GM06990 (cell line): ENCODE measurements at regions not wholly inside any gene's neighbourhood (a gene's known extent, or its start where the extent isn't known, plus 50 kb on each side); places are given as distances from the start of the nearest gene placed in this dataset.

Source experiments
- DNase-seq: peaks from one replicate; pipeline ENCODE4 v3.0.0-alpha.2; 2011; ENCODE audit not compliant: insufficient read length; ENCODE audit errors: extremely low read depth
- H3K27me3 ChIP-seq: replicated peaks from 2 replicates; pipeline ENCODE4 v1.6.0; 2011; ENCODE audit warnings: low read length; ENCODE audit not compliant: control insufficient read depth, insufficient read depth
- H3K36me3 ChIP-seq: 2 replicates; pipeline ENCODE4 v1.5.1; 2011; ENCODE audit warnings: low read length; ENCODE audit not compliant: control insufficient read depth, insufficient read depth
- H3K4me3 ChIP-seq: replicated peaks from 2 replicates; pipeline ENCODE4 v1.5.1; 2011; ENCODE audit warnings: low read depth, mild to moderate bottlenecking, control low read depth, low read length
- TF ChIP-seq, protein P1 (sequence below): IDR thresholded peaks from 2 replicates; pipeline ENCODE4 v1.5.1; 2011; ENCODE audit warnings: low read length, control low read depth, mild to moderate bottlenecking, inconsistent platforms; ENCODE audit not compliant: insufficient read depth, poor library complexity, severe bottlenecking

DNA sequence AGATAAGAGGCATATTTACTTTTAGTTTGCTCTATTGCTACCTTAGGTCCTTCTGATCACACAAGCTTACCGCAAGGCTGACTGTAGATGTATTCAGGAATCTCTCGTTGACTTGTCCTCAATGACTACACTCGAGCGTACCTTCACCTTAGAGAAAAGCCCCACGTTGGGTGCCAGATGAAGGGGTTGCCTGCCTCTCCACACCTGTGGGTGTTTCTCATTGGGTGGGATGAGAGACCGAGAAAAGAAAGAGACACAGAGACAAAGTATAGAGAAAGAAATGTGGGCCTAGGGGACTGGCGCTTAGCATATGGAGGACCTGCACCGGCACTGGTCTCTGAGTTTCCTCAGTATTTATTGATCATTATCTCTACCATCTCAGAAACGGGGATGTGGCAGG lies 51.8 kb downstream of the ASCL4 start:
- TF ChIP-seq, protein P1, sequence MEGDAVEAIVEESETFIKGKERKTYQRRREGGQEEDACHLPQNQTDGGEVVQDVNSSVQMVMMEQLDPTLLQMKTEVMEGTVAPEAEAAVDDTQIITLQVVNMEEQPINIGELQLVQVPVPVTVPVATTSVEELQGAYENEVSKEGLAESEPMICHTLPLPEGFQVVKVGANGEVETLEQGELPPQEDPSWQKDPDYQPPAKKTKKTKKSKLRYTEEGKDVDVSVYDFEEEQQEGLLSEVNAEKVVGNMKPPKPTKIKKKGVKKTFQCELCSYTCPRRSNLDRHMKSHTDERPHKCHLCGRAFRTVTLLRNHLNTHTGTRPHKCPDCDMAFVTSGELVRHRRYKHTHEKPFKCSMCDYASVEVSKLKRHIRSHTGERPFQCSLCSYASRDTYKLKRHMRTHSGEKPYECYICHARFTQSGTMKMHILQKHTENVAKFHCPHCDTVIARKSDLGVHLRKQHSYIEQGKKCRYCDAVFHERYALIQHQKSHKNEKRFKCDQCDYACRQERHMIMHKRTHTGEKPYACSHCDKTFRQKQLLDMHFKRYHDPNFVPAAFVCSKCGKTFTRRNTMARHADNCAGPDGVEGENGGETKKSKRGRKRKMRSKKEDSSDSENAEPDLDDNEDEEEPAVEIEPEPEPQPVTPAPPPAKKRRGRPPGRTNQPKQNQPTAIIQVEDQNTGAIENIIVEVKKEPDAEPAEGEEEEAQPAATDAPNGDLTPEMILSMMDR: no peak
- H3K27me3 ChIP-seq: no peaks in the 10 kb centered on the region
- no peak overlapping the region for H3K4me3 ChIP-seq
- H3K36me3 ChIP-seq: no peaks in the 10 kb centered on the region
- no peak for DNase-seq

DNA sequence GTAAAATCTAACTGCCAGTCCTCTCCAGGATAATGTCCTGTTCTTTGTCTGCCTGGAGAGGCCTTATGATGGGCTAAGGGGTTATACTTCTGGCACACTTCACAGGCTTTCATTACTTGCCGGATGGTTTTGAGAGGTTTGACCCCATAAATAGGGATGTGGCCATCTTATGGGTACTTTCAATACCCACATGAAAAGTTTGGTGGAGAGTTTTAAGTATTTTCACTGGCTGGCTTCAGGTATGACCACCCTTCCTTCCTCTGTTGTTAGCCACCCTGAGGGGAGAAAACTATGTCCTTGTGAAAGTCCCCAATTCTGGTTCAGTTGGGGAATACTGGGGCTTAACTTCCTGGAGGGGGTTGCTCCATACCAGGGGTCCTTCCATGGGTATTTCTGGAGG lies 54.8 kb downstream of the ASCL4 start:
- no peaks in the 10 kb centered on the region for H3K36me3 ChIP-seq
- DNase-seq: peak; percentile 11
- H3K27me3 ChIP-seq: no peaks in the 10 kb centered on the region
- TF ChIP-seq, protein P1: no peak
- H3K4me3 ChIP-seq: no peak overlapping the region

DNA sequence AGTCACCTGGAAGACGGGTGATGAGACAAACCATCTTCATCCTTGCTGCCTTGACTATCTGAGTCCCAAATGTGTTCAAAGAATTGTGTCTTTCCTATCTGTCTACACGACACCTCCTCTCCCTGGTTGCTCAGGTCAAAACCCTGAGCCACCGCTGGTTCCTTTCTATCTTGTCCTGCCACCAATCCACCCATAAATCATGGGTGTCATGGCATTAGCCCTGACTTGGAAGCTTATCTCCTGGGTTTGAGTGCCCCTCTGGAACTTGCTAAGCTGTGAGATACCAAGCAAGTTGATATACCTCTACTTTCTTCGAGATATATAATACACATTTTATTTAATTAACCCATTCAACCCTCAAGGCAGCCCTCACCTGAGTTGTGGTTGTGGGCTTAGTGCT lies 57.9 kb downstream of the ASCL4 start:
- H3K36me3 ChIP-seq: no peaks in the 10 kb centered on the region
- TF ChIP-seq, protein P1: no peak
- H3K4me3 ChIP-seq: no peak overlapping the region
- no peak for DNase-seq
- no peaks in the 10 kb centered on the region for H3K27me3 ChIP-seq

DNA sequence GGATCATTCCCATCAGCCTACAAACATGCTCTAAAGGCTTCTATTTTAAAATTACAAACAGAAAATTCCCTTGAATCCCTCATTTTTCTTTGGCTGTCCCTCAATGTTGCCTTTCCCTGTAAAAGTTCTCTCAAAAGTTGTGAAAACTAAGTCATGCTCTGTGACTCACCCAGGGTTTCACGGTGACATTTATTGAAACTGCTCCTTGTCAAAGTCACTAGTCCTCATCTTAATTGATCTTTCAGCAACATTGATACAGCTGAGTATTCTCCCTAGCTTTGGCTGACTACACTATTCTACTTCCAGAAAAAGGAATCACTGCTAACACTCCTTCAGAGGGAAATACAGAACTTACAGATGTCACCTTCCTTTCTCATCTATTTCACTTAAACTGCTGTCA lies 65.7 kb downstream of the ASCL4 start:
- Histone ChIP-seq H3K27me3 (no peaks in the 10 kb centered on the region; the same call in 1 of the 2 replicates), H3K4me3 (no peak overlapping the region), H3K36me3 (no peaks in the 10 kb centered on the region)
- DNase-seq: no peak
- TF ChIP-seq, protein P1: no peak

DNA sequence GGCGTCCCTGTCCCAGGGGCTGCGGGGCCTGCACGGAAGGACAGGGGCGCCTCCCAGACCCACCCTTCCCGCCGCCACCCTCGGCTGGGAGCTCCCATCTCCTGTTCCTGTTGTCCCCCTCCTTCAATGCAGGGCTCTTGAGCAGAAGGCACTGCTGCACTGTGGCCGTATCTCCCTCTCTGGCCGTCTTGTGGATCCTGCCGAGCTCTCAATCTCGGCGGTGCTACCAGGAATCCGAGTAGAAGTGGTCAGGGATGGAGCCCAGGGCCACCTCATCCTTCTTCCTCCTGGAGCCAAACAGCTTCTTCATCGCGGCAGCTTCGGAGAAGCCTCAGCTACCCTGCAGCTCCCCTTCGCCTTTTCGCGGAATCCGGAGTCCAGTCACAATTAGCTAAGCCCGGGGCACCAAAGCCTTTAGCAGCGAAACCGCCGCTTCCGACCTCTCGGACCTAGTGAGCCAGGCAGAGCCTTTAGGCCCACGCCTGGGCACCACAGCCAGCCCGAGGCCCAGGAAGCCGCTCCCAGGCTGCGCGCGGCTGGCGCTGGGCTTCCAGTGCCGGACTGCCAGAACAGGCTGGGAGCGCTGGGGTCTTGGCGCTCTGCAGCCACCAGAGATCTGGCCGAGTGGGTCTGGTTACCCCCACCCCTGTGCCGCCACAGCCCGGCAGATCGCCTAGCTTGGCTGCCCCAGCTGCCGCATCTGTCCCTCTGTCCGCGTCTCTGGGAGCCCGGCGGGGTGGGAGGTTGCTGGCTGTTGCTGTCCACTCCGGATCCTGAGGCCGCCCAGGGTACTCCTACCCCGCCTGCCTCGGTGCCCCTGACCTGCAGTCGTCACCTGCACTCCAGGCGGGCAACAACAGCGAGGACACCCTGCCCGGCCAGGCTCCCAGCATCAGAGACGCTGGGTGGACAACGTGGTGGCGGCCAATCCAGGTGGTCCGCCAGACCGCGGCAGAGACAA lies 69.1 kb downstream of the ASCL4 start:
- no peak for DNase-seq
- TF ChIP-seq, protein P1: no peak
- H3K4me3 ChIP-seq: no peak overlapping the region
- H3K36me3 ChIP-seq: no peaks in the 10 kb centered on the region
- H3K27me3 ChIP-seq: no peaks in the 10 kb centered on the region; the same call in none of the 2 replicates
